Lung (tissue), 11 donors: ENCODE measurements at regions not wholly inside any gene's neighbourhood (a gene's known extent, or its start where the extent isn't known, plus 50 kb on each side); places are given as distances from the start of the nearest gene placed in this dataset.

Source experiments
- ATAC-seq: fragments of 200-7000 bp; cut with Tn5 transposase; one replicate; pipeline ENCODE4 v1.9.1; 2020; ENCODE audit warnings: moderate number of reproducible peaks; ENCODE audit not compliant: insufficient read depth, low FRiP score
- DNase-seq, 3 donors: peaks; one replicate each; pipeline ENCODE4 v3.0.0-alpha.2; 2013 to 2017
- H3K27ac ChIP-seq, 2 donors: one replicate each; pipeline ENCODE4 v1.5.1; 2013; ENCODE audit warnings: mild to moderate bottlenecking in 2 of 2, moderate library complexity in 2 of 2, control low read depth in 1 of 2, inconsistent platforms in 1 of 2, low read depth in 1 of 2, low read length in 1 of 2
- H3K27me3 ChIP-seq, 3 donors: one replicate each; pipeline ENCODE4 v1.5.1; 2013; ENCODE audit warnings: low read length in 2 of 3; ENCODE audit not compliant: control insufficient read depth in 3 of 3, insufficient read depth in 3 of 3
- H3K36me3 ChIP-seq, 4 donors: one replicate each; pipeline ENCODE4 v1.5.1; 2013; ENCODE audit warnings: low read length in 4 of 4, mild to moderate bottlenecking in 1 of 4, moderate library complexity in 1 of 4; ENCODE audit not compliant: control insufficient read depth in 4 of 4, insufficient read depth in 4 of 4
- H3K4me1 ChIP-seq, 5 donors: one replicate each; pipeline ENCODE4 v1.5.1; 2013; ENCODE audit warnings: low read length in 5 of 5, mild to moderate bottlenecking in 2 of 5, moderate library complexity in 1 of 5; ENCODE audit not compliant: control insufficient read depth in 5 of 5, insufficient read depth in 5 of 5
- H3K4me3 ChIP-seq: one replicate; pipeline ENCODE4 v1.5.1; 2013; ENCODE audit warnings: mild to moderate bottlenecking, control low read depth, moderate library complexity
- H3K9ac ChIP-seq, 2 donors: one replicate each; pipeline ENCODE4 v1.5.1; 2013; ENCODE audit warnings: low read length in 2 of 2, control low read depth in 1 of 2; ENCODE audit not compliant: insufficient read depth in 1 of 2
- H3K9me3 ChIP-seq, 4 donors: one replicate each; pipeline ENCODE4 v1.5.1; 2013; ENCODE audit warnings: low read length in 3 of 4, mild to moderate bottlenecking in 1 of 4, moderate library complexity in 1 of 4; ENCODE audit not compliant: control insufficient read depth in 4 of 4, insufficient read depth in 3 of 4
- CTCF ChIP-seq: IDR thresholded peaks from 2 replicates; pipeline ENCODE4 v1.5.1; 2012; ENCODE audit warnings: mild to moderate bottlenecking; ENCODE audit errors: control extremely low read depth, extremely low read depth
- WGBS, 2 donors: extraction: QIAGEN DNeasy Blood & Tissue Kit; methylation state at CpG; one replicate each; pipeline ENCODE4 v1.1.7; 2013; 5-methylcytosine and 5-hydroxymethylcytosine counted together
- donor health status: control.
- donor health status: control.
- donor health status: Bipolar disorder and iron deficiency.
- donor health status: healthy.
- donor health status: DM: yes; HTN: yes; CAD: no.

GRCh38 chr3:167113035-167113830 lies 266.9 kb downstream of the ZBBX start:
- ATAC-seq = no peak

GRCh38 chr3:167110901-167111300 lies 269.2 kb downstream of the ZBBX start:
- Histone ChIP-seq H3K9ac (no peak overlapping the region), H3K4me3 (no peak overlapping the region), H3K27ac (no peak overlapping the region), H3K27me3 (no peaks in the 10 kb centered on the region), H3K4me1 (no peaks in the 10 kb centered on the region), H3K9me3 (peaks cover 0 to 8% (median 0%) of the 10 kb centered on the region in 4 donors), H3K36me3 (no peaks in the 10 kb centered on the region)
- no peak for TF ChIP-seq CTCF
- DNase-seq (no peak), ATAC-seq (no peak)
- WGBS, 2 donors = 80 to 85% methylated on average over 8 of the region's 8 CpGs

More at GRCh38 chr3:167113035-167113830, 266.9 kb downstream of the ZBBX start:
- H3K36me3 ChIP-seq = no peaks in the 10 kb centered on the region
- H3K4me1 ChIP-seq = no peaks in the 10 kb centered on the region
- H3K4me3 ChIP-seq = no peak overlapping the region
- WGBS, 2 donors = 84 to 87% methylated on average over 12 of the region's 12 CpGs
- no peak for TF ChIP-seq CTCF
- H3K9ac ChIP-seq = no peak overlapping the region
- no peak overlapping the region for H3K27ac ChIP-seq
- H3K27me3 ChIP-seq = no peaks in the 10 kb centered on the region
- DNase-seq = peak in 2 of 3 donors; percentile 19 to 24
- peaks cover 0 to 12% (median 0%) of the 10 kb centered on the region in 4 donors for H3K9me3 ChIP-seq

GRCh38 chr3:167109746-167110145 lies 270.4 kb downstream of the ZBBX start:
- no peak for DNase-seq
- Histone ChIP-seq H3K4me3 (no peak overlapping the region), H3K27ac (no peak overlapping the region), H3K9me3 (peaks cover 0 to 3% (median 0%) of the 10 kb centered on the region in 4 donors), H3K4me1 (no peaks in the 10 kb centered on the region), H3K27me3 (no peaks in the 10 kb centered on the region), H3K9ac (no peak overlapping the region), H3K36me3 (no peaks in the 10 kb centered on the region)
- no peak for ATAC-seq
- no peak for TF ChIP-seq CTCF
- WGBS, 2 donors = 71 to 80% methylated on average over 1 of the region's 1 CpG

- DNase-seq = no peak
- no peak for TF ChIP-seq CTCF
- Histone ChIP-seq H3K9me3 (no peaks in the 10 kb centered on the region), H3K27me3 (no peaks in the 10 kb centered on the region), H3K27ac (no peak overlapping the region), H3K36me3 (no peaks in the 10 kb centered on the region), H3K9ac (no peak overlapping the region), H3K4me3 (no peak overlapping the region), H3K4me1 (no peaks in the 10 kb centered on the region)
- no peak for ATAC-seq
These were observed 273.6 kb downstream of the ZBBX start for GRCh38 chr3:167106456-167106855.
